Mucosa of descending colon (tissue), 3 donors: ENCODE measurements at regions not wholly inside any gene's neighbourhood (a gene's known extent, or its start where the extent isn't known, plus 50 kb on each side); places are given as distances from the start of the nearest gene placed in this dataset.

ENCODE experiments used
- ATAC-seq: fragments of 200-7000 bp; cut with Tn5 transposase; one replicate; pipeline ENCODE4 v1.9.1; 2020; ENCODE audit warnings: mild to moderate bottlenecking, moderate library complexity
- DNase-seq, 3 donors: peaks; one replicate each; pipeline ENCODE4 v3.0.0-alpha.2; 2020
- H3K36me3 ChIP-seq: fragments of 200-600 bp; one replicate; pipeline ENCODE4 v1.8.0; 2021; ENCODE audit warnings: low read depth, mild to moderate bottlenecking
- H3K4me1 ChIP-seq: fragments of 200-600 bp; one replicate; pipeline ENCODE4 v1.8.0; 2021; ENCODE audit warnings: low read depth, mild to moderate bottlenecking
- H3K4me3 ChIP-seq: fragments of 200-600 bp; one replicate; pipeline ENCODE4 v1.8.0; 2021; ENCODE audit warnings: mild to moderate bottlenecking
- H3K9me3 ChIP-seq: fragments of 200-600 bp; one replicate; pipeline ENCODE4 v1.8.0; 2021; ENCODE audit warnings: mild to moderate bottlenecking
- CTCF ChIP-seq: fragments of 200-600 bp; IDR thresholded peaks from one replicate; pipeline ENCODE4 v1.8.0; 2022; ENCODE audit warnings: antibody characterized with exemption, mild to moderate bottlenecking
- intact Hi-C, 2 donors: fragments of 100-400 bp; cut with DNase I in 1 of 2; cut with micrococcal nuclease in 1 of 2; formaldehyde crosslinking; loops; one replicate each; pipeline versions ENCODE4 v1.11.0 to v1.11.1; 2022; cut with DNase I, micrococcal nuclease
- donor health status: DM: no; HTN: no; CAD: no; lungs with moderate emphysema.
- donor health status: DM: no; HTN: no; CAD: no.
- donor health status: DM: no; HTN: yes; CAD: no.

- ATAC-seq (no peak), DNase-seq (no peak)
- intact Hi-C loops = no loop called here
- H3K4me1 ChIP-seq = no peaks in the 10 kb centered on the region
- no peak for TF ChIP-seq CTCF
- H3K36me3 ChIP-seq = no peaks in the 10 kb centered on the region
- no peak overlapping the region for H3K4me3 ChIP-seq
- peaks cover 20% of the 10 kb centered on the region for H3K9me3 ChIP-seq
Observed at GRCh38 chr13:22369840-22370239, 699.0 kb downstream of the FGF9 start.

DNA sequence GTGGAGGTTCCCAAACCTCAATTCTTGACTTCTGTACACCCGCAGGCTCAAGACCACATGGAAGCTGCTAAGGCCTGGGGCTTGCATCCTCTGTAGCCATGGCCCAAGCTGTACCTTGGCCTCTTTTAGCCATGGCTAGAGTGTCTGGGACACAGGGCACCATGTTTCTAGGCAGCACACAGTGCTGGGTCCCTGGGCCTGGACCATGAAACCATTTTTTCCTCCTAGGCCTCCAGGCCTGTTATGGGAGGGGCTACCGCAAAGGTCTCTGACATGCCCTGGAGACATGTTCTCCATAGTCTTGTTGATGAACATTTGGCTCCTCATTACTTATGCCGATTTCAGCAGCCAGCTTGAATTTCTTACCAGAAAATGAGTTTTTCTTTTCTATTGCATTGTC, 701.4 kb downstream of the FGF9 start:
- intact Hi-C loops = no loop called here
- no peak for TF ChIP-seq CTCF
- ATAC-seq (no peak), DNase-seq (no peak)
- H3K9me3 ChIP-seq = peaks cover 19% of the 10 kb centered on the region
- H3K4me1 ChIP-seq = no peaks in the 10 kb centered on the region
- no peak overlapping the region for H3K4me3 ChIP-seq
- no peaks in the 10 kb centered on the region for H3K36me3 ChIP-seq

GRCh38 chr13:22375151-22375550, 704.3 kb downstream of the FGF9 start:
- intact Hi-C loops = no loop called here
- Histone ChIP-seq H3K4me3 (no peak overlapping the region), H3K9me3 (peaks cover 29% of the 10 kb centered on the region), H3K36me3 (no peaks in the 10 kb centered on the region), H3K4me1 (no peaks in the 10 kb centered on the region)
- DNase-seq (no peak), ATAC-seq (no peak)
- TF ChIP-seq CTCF = no peak

- H3K36me3 ChIP-seq = no peaks in the 10 kb centered on the region
- intact Hi-C loops = no loop called here
- no peak for ATAC-seq
- TF ChIP-seq CTCF = no peak
- H3K9me3 ChIP-seq = no peaks in the 10 kb centered on the region
- DNase-seq = no peak
- H3K4me1 ChIP-seq = no peaks in the 10 kb centered on the region
- H3K4me3 ChIP-seq = no peak overlapping the region
Observed at GRCh38 chr13:22387899-22388298, 717.0 kb downstream of the FGF9 start.

DNA sequence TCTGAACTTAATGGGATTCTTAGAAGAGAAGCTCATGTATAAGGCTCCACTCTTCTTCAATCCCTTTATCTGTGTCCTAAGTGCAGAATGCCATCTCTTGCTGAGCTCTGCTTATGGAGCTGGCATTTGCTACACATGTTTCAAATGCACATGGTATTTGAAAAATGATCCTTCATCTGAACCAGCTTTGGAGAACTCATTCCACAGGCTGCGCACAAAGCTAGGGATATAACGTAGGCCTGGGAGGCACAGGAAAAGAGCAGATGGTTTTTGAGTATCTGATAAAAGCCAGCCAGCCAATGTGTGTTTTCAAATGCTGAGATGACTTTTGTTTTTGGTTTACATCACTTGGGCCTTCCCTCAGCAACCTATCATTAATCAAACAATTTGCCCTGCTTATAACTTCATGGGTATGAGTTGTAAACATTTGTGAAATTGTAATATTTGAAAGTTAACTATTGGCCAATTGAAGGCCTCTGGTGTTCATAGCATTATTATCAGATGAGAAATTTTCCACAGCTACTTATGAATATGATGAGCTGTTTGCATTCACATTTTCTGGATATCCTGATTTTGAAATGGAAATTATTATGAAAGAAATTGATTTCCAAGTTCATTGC, 729.0 kb downstream of the FGF9 start:
- Histone ChIP-seq H3K36me3 (no peaks in the 10 kb centered on the region), H3K4me3 (no peak overlapping the region), H3K9me3 (no peaks in the 10 kb centered on the region), H3K4me1 (no peaks in the 10 kb centered on the region)
- intact Hi-C loops = no loop called here
- DNase-seq (no peak), ATAC-seq (no peak)
- no peak for TF ChIP-seq CTCF

GRCh38 chr13:22402682-22403081, 731.8 kb downstream of the FGF9 start:
- Histone ChIP-seq H3K4me1 (no peaks in the 10 kb centered on the region), H3K9me3 (no peaks in the 10 kb centered on the region), H3K36me3 (no peaks in the 10 kb centered on the region), H3K4me3 (no peak overlapping the region)
- intact Hi-C loops = no loop called here
- ATAC-seq (no peak), DNase-seq (no peak)
- TF ChIP-seq CTCF = no peak
